Colonic mucosa (tissue), 4 donors: ENCODE measurements at regions not wholly inside any gene's neighbourhood (a gene's known extent, or its start where the extent isn't known, plus 50 kb on each side); places are given as distances from the start of the nearest gene placed in this dataset.
A peak's percentile ranks its signal among the peaks of the same experiment; 100 is the strongest.
"Not testable (repeated sequence)": the region's sequence is repeated elsewhere in the genome, so short reads cannot be mapped to it uniquely, and the experiment has no call there.

Experiments
- DNase-seq: peaks from one replicate; pipeline ENCODE4 v3.0.0-alpha.2; 2020
- H3K27ac ChIP-seq: fragments of 200-600 bp; one replicate; pipeline ENCODE4 v1.8.0; 2021
- H3K27me3 ChIP-seq: fragments of 200-600 bp; one replicate; pipeline ENCODE4 v1.8.0; 2021
- H3K36me3 ChIP-seq: fragments of 200-600 bp; one replicate; pipeline ENCODE4 v1.8.0; 2021
- H3K4me1 ChIP-seq: fragments of 200-600 bp; one replicate; pipeline ENCODE4 v1.8.0; 2021; ENCODE audit warnings: mild to moderate bottlenecking
- H3K4me3 ChIP-seq: fragments of 200-600 bp; one replicate; pipeline ENCODE4 v1.8.0; 2021
- H3K9ac ChIP-seq, 2 donors: one replicate each; pipeline ENCODE4 v1.7.0; 2013; ENCODE audit warnings: control low read depth in 2 of 2, low read depth in 2 of 2, low read length in 2 of 2
- H3K9me3 ChIP-seq: fragments of 200-600 bp; one replicate; pipeline ENCODE4 v1.8.0; 2021
- intact Hi-C: fragments of 100-400 bp; cut with DNase I; formaldehyde crosslinking; loops from one replicate; pipeline ENCODE4 v1.14.1; 2022
- TF ChIP-seq, protein P1 (sequence below): fragments of 200-600 bp; IDR thresholded peaks from one replicate; pipeline ENCODE4 v1.8.0; 2022; ENCODE audit warnings: antibody characterized with exemption, mild to moderate bottlenecking
- donor health status: healthy.
- donor health status: DM: no; HTN: no; CAD: no.
- donor health status: DM: no; HTN: no; CAD: no.

- H3K4me3 ChIP-seq, H3K27ac ChIP-seq, H3K4me1 ChIP-seq, H3K9ac ChIP-seq, DNase-seq, H3K36me3 ChIP-seq, intact Hi-C loops, H3K9me3 ChIP-seq, H3K27me3 ChIP-seq: not testable (repeated sequence)
Measured at GRCh38 chr1:148277865-148278279, 125.8 kb upstream of the NBPF11 start.

GRCh38 chr1:148267066-148267465, 115.0 kb upstream of the NBPF11 start:
- not testable (repeated sequence) for H3K27ac ChIP-seq, H3K36me3 ChIP-seq, H3K4me1 ChIP-seq, H3K27me3 ChIP-seq, H3K9me3 ChIP-seq, DNase-seq, H3K9ac ChIP-seq, H3K4me3 ChIP-seq
- intact Hi-C loops = loop anchor here (10.0 kb wide), 1 partner anchor 68 kb away; no protein-coding TSS in a partner anchor

GRCh38 chr1:148264374-148265276, 112.5 kb upstream of the NBPF11 start:
- intact Hi-C loops = loop anchor here (10.0 kb wide), 1 partner anchor 70 kb away; no protein-coding TSS in a partner anchor
- TF ChIP-seq, protein P1, sequence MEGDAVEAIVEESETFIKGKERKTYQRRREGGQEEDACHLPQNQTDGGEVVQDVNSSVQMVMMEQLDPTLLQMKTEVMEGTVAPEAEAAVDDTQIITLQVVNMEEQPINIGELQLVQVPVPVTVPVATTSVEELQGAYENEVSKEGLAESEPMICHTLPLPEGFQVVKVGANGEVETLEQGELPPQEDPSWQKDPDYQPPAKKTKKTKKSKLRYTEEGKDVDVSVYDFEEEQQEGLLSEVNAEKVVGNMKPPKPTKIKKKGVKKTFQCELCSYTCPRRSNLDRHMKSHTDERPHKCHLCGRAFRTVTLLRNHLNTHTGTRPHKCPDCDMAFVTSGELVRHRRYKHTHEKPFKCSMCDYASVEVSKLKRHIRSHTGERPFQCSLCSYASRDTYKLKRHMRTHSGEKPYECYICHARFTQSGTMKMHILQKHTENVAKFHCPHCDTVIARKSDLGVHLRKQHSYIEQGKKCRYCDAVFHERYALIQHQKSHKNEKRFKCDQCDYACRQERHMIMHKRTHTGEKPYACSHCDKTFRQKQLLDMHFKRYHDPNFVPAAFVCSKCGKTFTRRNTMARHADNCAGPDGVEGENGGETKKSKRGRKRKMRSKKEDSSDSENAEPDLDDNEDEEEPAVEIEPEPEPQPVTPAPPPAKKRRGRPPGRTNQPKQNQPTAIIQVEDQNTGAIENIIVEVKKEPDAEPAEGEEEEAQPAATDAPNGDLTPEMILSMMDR = no peak
- Histone ChIP-seq H3K4me1 (no peaks in the 10 kb centered on the region), H3K36me3 (no peaks in the 10 kb centered on the region), H3K9ac (no peak overlapping the region), H3K27ac (no peak overlapping the region), H3K9me3 (no peaks in the 10 kb centered on the region), H3K4me3 (peak overlapping the region; percentile 47), H3K27me3 (no peaks in the 10 kb centered on the region)
- no peak for DNase-seq

- Histone ChIP-seq H3K4me3 (peak overlapping the region; percentile 47), H3K9me3 (no peaks in the 10 kb centered on the region), H3K27ac (peak overlapping the region; percentile 74), H3K36me3 (no peaks in the 10 kb centered on the region), H3K27me3 (no peaks in the 10 kb centered on the region), H3K9ac (peak overlapping the region in 1 of 2 donors; percentile 84), H3K4me1 (no peaks in the 10 kb centered on the region)
- DNase-seq = no peak
- intact Hi-C loops = loop anchor here (10.0 kb wide), 1 partner anchor 71 kb away; no protein-coding TSS in a partner anchor
- TF ChIP-seq, protein P1 = no peak
Measured at GRCh38 chr1:148263906-148264255, 111.8 kb upstream of the NBPF11 start.

GRCh38 chr1:148263128-148263905, 111.2 kb upstream of the NBPF11 start:
- H3K36me3 ChIP-seq = no peaks in the 10 kb centered on the region
- H3K4me3 ChIP-seq = peak overlapping the region; percentile 47
- H3K27me3 ChIP-seq = no peaks in the 10 kb centered on the region
- no peaks in the 10 kb centered on the region for H3K4me1 ChIP-seq
- peak; percentile 64 for DNase-seq
- no peaks in the 10 kb centered on the region for H3K9me3 ChIP-seq
- peak overlapping the region; percentile 41 to 84 for H3K9ac ChIP-seq
- TF ChIP-seq, protein P1 = no peak
- H3K27ac ChIP-seq = peak overlapping the region; percentile 74
- intact Hi-C loops = loop anchor here (10.0 kb wide), 1 partner anchor 71 kb away; no protein-coding TSS in a partner anchor

DNA sequence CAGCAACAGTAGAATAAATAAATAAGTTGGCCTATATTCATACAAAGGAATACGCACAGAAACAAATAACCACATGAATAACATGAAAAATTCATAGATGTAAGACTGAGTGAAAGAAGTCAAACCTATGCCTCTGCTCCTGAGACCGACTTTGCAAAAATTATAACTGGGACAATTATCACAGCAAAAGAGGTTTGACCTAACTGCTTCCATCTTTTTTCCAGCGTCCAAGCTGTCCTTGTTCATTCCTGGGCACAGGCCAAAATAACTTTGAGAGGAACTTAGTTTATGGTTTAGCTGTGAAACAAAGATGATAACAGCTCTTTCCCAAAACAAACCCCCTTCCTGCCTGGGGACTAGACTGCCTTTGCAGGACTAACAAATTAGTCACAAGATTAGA, 109.6 kb upstream of the NBPF11 start:
- H3K4me1 ChIP-seq, H3K4me3 ChIP-seq, H3K9me3 ChIP-seq, H3K36me3 ChIP-seq, H3K9ac ChIP-seq, H3K27ac ChIP-seq, DNase-seq, H3K27me3 ChIP-seq: not testable (repeated sequence)
- intact Hi-C loops = loop anchor here (10.0 kb wide), 1 partner anchor 73 kb away; no protein-coding TSS in a partner anchor

- H3K4me3 ChIP-seq, H3K36me3 ChIP-seq, H3K4me1 ChIP-seq, H3K27ac ChIP-seq, H3K9ac ChIP-seq, intact Hi-C loops, H3K9me3 ChIP-seq, DNase-seq, H3K27me3 ChIP-seq: not testable (repeated sequence)
Measured at GRCh38 chr1:148257886-148258285, 105.8 kb upstream of the NBPF11 start.
